COLO668 (cell line): ENCODE measurements at regions not wholly inside any gene's neighbourhood (a gene's known extent, or its start where the extent isn't known, plus 50 kb on each side); places are given as distances from the start of the nearest gene placed in this dataset.
"Not testable (repeated sequence)": the region's sequence is repeated elsewhere in the genome, so short reads cannot be mapped to it uniquely, and the experiment has no call there.

Experiments used
- DNase-seq: peaks from one replicate; lab custom pipeline; 2025; ENCODE audit not compliant: unreplicated experiment; lab: John Stamatoyannopoulos, UW

DNA sequence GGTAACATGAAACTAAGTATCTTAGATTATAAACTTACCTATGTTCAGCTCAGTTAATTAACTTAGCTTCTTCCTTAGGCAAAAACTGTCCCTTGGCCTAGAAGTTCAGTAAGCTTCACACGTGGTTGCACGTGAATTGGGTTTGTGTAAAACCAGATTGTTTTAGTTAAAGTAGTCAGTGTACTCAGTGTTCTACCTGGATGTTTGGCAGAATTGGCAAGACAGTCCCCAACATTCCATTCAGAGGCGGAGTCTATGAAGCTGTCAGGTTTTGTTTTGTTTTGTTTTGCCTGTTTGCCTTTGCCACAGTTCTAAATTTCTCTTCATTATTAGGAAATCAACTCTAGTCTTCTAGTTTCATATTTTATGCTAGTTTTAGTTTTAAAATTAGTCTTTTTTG, 105.3 kb upstream of the ZEB2 start:
- no peak for DNase-seq

DNA sequence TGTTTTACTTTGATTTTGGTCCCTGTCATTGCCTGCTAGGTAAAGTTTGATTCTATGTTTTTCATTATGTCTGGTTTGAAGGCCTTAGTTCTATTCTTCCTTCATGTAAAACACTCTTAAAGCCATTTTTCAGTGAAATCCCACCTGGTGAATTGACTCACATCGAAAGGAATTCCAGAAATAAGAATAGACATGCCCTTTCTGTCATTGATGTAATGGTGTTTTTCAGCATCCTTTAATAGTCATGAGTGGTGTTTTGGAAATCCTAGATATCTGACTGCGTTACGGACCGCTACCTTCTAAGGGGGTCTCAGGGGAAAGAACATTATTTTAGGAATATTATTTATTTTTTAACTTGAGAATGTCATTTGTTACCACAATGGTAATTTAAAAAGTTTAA, 104.5 kb upstream of the ZEB2 start:
- DNase-seq = no peak

DNA sequence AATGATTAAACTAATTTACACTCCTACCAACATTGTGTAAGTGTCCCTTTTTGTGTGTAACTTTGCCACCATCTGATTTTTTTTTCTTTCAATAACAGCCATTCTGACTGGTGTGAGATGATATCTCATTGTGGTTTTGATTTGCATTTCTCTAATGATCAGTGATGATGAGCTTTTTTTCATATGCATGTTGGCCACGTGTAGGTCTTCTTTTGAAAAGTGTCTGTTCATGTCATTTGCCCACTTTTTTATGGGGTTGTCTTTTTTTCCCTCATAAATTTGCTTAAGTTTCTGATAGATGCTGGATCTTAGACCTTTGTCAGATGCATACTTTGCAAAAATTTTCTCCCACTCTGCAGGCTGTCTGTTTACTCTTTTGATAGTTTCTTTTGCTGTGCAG, 102.5 kb upstream of the ZEB2 start:
- not testable (repeated sequence) for DNase-seq

DNA sequence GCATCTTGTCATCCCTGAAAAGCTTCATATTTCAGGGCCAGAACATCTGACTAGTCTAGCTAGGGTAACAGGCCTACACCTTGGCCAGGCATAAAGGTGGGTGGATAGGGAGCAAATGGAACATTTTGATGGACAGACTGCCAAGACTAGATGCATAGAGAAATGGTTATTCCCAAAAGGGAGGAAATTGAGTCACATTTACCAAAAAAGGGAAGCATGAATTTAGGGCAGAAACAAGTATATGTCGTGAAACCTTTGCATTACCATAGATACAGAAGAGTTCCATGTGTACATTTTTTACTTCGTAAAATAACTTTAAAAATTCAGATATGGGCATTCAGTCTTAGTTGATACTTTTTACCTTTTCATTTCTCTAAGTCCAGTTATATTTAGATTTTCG, 101.3 kb upstream of the ZEB2 start:
- no peak for DNase-seq

DNA sequence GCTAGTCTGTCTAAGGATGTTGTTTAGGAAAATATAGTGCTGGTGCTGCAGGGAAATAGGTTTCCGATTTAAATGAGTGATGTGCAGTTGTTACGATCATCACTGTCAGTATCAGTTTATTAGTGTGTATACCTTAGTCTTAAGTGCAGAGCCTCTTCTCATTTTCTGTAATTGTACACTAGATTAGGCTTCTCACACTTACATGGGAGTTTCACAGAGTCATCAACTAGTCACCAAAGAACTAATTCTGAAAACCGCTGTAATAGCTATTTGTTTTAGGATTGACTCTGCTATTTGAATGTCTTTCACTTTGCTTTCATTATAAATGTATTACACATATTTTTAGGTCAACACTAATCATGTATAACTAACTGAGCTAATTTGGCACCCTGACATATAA, 99.8 kb upstream of the ZEB2 start:
- DNase-seq = no peak

DNA sequence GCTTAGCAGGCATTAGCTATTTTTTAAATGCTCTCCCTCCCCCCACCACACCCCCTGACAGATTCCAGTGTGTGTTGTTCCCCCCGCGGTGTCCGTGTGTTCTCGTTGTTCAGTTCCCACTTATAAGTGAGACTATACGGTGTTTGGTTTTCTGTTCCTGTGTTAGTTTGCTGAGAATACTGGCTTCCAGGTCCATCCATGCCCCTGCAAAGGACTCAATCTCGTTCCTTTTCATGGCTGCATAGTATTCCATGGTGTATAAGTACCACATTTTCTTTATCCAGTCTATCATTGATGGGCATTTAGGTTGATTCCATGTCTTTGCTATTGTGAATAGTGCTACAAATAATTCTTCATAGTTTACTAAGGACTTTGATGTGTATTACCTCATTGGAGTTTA, 97.3 kb upstream of the ZEB2 start:
- not testable (repeated sequence) for DNase-seq

DNA sequence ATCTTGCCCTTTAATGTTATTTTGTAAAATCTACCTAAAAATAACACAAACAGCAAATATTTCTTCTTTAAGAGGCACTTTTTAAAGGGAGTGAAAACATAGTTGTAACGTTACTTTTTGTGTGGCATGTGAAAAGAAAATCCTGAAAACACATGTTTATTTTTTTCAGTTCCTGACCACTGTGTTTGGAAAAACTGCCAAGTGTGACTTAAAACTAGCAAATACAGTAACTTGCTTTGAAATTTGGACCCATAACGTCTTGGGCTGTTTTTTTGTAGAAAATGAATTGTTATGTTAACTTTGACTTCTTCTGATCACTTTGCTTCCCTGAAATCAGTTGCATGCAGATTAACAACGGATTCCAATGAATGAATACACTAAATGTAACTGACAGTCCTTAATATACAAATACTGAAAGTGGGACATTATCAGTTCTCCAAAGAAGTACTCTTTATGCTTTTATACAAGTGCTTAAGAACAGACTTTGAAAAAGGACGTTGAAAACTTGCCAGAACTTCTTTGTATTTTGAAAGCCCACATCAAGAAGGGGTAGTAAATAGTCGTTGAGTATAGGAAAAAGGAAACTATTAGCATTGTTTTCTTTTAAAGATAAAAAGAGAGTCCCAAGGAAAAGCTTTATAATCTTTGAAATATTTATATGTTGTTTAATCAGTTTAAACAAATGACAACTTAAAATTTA, 96.1 kb upstream of the ZEB2 start:
- DNase-seq = no peak

DNA sequence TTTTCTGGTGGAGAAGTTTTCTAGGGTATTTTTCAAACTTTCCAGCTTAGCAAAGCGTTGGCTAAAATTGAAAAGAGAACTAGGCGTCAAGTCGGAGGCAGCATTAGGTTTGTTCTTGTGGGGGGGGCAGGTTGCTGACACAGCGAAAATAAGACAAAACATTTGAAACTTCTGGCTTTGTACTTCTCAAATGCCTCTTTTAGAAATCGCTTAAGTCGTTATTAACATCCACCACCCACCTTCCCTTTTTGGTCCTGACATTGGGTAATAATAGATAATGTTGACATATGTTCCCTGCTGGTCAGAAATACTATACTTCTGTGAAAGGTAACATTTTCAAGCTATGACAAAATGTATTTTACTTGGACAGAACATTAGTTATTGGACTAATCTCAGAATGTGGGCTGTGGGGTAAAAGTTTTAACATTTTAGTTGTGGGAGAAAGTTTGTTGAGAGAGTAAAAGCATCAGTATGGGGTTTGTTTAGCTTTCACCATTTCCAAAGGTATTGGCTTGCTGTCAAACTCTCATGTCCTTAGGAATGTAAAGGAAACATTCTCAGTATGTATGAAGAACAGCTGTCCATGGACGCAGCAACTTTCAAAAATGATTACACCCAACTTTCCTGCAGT, 88.1 kb upstream of the ZEB2 start:
- no peak for DNase-seq

DNA sequence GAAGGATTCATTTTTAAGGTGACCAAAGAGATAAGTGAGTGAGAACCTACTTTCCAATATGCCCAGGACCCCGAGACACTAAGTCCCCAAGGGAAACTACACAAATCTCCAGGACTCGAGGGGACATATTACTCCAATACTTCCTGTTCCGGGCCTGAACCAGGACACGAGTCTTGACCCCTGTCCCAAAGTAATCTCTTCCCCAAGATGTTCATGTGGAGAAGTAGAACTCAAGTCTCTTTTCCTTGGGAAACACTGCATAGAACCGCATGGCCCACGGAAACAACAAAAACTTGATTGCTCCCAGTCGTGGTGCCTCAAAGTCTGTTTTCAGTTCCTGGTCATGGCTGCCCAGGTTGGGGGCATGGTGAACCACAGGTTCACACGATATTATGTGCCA, 87.2 kb upstream of the ZEB2 start:
- DNase-seq = no peak

DNA sequence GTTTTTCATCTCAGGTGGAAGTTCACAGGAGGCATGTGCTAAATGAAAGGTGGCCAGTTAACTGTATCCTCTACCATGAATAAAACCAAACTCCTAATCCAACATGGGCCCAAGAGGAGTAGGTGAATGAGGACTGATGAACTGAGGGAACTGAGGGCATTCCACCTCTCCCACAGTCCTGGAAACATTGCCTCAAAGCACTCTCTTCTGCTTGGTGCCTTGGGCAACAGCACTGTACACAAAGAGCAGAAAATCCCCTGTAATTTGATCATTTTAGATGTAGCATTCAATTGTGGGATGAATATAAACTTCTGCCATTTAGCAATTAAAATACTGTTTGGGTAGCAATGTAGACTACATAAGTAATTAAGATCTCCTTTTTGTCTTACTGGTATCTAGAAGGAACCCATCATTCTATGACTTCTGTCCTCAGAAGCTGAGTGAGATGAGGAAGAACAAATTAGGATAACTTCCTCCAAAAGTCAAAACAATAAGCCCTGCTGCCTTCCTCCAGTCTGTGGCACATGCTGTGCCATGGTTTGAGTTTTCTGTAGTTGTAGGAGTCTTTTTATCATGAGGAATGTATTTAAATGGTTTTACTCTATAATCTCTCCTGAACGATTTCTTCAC, 86.7 kb upstream of the ZEB2 start:
- no peak for DNase-seq

DNA sequence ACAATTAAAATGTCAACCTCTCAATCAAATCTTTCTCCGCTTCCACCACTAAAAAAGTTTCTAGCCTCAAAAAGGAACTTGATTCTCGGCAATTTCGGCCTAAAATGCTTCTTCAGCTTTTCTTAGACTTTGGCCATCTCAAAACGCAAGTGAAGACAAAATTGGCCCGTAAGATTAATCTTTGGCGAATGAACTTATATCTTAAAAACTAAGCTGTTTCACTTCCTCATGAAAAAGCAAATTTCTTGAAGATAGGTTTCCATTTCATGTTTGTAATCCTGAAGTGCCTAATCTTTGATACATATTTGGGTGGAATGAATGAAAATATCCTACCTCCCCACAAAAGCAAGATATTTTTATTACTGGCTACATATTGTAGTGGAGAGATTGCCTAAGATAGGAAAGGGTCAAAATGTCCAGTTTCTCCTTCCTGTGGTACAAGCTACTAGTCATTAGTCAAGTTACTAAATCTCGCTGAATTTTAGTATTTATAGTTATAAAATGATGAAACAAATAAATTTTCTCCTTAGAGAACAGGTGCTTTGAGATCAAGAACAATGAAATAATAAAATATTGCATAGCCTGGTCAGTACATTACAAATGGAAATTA, 85.4 kb upstream of the ZEB2 start:
- DNase-seq = no peak

DNA sequence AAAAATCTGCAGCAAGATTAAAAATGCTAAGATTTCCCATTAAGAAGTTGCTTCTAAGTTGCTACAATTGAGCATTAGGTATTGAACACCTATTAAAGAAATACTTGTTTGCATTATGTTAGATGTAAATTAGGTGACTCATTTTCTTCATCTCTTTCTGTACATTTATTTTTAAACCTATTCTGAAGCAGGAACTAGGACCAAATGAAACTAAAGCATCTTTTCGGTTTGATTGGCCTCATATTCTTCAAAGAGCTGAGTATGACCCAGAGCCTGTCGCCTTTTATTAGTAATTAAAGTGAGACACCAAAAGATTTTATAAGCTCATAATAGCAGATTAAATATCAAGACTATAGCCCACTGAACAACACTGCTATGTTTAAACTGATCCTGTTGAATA, 83.4 kb upstream of the ZEB2 start:
- no peak for DNase-seq

DNA sequence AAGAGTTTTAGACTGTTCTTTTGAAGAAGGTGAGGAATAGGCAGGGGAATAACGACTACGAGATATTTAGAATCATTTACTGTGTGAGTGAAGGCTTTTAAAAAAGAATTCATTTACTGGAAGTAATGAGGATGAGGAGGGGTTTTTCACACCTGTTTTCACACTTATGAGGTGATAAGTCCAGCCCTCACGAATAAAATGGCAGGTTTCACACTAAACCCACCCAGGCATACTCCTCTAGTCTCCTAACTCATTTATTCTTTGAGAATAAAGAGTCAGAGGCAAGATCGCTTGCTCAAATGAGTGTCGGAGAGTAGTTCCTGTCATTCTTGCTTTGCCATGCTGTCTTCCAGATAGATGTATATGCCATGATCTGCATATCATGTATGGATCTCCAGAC, 79.0 kb upstream of the ZEB2 start:
- DNase-seq = no peak

DNA sequence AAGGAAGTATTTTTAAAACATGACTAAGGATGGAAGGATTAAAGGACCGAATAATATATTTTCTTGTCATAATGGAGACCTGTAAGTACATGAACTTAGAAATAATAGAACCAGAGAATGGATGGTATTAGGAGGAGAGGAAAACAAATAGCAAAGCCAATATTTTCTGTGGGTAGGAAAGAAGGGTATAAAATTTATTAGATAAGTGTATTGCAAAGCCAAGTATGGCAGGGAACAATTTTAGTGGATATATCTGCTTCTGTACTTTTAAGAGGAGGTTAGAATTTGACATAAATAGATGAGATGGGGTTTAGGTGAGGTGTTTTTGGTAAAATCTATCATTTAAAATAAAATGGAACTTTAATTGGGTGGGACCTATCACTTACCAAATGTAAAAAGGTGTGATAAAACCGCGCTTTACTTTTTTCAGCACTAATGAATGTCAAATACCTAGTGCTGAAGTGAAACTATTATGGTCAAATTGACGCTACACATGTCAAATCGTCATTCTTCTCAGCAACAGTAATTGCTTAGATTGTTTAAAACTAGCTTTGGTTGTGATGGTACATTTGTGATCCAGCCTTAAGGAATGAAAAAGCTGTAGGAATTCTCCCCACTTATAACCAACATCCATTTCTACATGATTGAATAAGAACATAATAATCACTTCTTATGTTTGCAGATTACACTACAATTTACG, 78.1 kb upstream of the ZEB2 start:
- DNase-seq = no peak

DNA sequence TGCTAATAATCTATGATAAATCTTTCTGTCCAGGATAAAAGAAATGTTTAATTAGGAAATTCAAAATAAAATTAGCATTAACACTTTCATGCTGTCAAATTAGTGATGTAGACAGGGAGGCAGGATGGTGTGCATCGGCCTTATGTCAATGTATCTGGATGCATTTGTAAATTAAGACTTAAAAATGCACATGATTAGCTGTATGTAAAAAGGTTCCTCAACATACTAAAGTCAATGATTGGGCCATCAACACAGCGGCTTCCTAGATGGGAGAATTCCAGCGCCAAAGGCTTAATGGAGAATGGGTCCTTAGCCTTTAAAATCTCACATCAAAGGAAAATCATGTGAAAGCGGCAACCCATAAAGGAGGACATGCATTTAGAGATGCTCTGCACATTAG, 77.5 kb upstream of the ZEB2 start:
- DNase-seq = no peak

DNA sequence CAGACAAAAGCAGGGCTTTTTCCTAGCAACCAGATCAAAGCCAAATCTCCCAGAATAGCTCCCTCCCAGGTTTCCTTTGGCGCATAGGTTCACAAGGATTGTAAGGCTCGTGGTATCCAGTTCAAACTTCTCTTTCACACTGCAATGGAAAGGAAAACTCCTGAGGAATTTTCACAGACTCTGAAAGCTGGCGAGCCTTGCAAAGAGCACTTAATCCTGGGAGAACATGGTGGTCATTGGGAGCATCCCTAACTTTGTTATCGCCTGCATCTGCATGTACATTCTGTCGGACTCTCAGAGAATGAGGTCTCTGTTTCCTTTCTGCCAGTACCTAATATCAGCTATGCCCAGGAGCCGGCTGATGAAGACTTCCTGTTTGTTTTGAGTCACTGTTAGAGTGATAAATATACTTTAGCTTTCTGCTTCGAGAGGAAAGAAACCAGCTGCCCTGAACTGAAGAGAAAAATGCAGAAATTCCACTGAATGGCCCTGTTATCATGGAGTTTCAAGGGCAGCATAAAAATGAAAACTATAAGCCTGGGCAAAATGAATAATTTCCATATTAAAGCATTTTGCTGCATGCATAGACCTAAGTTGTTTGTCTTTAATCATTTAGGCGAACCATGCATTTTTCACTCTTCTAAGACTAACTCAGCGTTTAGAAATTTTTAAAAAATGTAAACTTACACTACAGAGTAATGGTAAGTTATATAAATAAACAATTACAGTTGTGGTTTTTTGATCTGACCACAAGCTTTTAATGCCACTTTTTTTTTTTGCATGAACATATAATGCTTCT, 76.4 kb upstream of the ZEB2 start:
- DNase-seq = peak; percentile 39

DNA sequence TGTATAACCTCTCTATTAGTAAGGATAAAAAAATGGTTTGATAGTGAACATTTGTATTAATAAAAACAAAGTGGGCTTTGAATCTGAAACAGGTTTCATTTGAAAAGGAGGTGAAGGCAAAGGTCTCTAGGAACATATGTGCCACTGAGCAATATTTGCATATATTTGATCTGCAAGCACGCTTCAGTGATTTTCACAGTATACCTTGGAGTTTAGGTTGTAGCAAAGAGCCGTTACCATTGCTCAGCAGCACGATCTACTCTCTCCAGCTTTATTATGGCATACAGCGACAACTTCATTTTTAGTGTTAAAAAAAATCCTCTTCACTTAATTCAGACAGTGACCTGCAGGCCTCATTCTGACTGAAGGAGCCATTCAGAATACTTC, 75.8 kb upstream of the ZEB2 start:
- no peak for DNase-seq

DNA sequence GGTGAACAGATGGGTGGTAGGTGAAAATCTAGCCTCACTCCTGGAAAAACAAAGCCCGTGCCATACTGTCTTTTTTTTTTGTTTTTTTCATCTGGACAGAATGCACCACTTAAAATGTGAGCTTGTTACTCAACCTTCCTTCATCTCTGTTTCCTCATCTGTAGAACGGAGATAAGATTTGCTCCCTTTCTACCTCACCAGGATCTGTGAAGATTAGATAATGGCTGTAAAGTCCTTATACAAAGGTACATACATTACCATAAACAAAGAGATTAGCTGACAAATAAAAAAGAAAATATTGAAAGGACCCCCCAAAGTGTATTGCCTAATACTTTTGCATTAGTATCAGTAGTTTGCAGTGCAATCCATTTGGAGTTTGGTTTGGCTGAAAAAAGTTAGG, 75.4 kb upstream of the ZEB2 start:
- DNase-seq = no peak

DNA sequence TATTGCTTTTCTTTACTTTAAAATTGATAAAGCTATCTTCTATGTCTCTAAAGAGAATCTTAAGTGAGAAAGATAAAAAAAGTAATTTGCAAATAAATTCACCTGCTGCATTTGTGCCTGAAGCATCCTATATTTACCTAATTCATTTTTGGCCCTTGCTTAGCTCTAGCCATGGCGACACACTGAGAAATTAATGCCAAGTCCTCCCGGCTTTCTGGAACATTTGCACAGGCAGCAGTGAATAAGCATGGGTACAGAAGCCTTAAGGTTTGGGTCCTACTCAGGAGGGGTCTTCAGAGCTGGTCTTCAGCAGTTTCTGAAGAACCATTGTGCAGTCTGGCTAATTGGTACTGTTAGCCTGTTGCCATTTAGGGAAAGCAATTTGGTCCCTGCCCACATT, 73.9 kb upstream of the ZEB2 start:
- no peak for DNase-seq

DNA sequence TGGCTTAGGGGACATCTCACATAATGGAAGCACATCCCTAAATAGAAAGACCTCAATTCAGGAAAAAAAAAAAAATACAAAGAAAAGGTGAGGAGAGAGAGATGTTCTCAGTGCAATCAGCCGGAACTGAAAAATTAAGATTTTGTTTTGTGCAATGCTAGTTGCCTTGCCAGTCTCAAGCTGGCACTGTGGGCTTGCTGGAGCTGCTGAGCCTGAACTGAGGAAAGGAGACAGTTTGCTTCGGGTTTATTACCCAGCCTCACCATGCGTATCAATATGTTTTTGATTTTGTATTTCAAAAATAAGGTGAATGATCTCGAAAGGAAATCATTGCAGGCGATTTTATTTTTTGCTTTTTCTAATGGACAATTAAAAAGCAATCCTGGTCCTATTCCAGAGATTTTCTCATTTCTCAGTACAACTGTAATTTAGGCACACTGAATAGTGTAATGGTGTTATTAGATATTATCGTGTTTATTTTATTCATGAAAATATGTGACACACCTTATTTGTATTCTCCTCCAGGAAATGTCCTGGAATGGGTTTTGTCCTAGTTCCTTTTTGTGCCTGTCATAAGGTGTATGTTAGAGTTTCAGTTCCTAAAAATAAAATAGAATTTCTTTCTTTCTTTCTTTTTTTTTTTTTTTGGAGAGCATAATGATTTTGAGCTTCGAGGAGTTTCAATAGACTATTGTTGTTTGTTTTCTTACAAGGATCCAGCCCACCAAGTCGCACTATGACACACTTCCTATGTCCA, 72.8 kb upstream of the ZEB2 start:
- DNase-seq = no peak
